Medulla oblongata (tissue), 1 donor: ENCODE measurements at regions not wholly inside any gene's neighbourhood (a gene's known extent, or its start where the extent isn't known, plus 50 kb on each side); places are given as distances from the start of the nearest gene placed in this dataset.
"Not testable (repeated sequence)": the region's sequence is repeated elsewhere in the genome, so short reads cannot be mapped to it uniquely, and the experiment has no call there.

ENCODE experiments used
- DNase-seq: peaks from one replicate; pipeline ENCODE4 v3.0.0-alpha.2; 2015; ENCODE audit errors: extremely low spot score

DNA sequence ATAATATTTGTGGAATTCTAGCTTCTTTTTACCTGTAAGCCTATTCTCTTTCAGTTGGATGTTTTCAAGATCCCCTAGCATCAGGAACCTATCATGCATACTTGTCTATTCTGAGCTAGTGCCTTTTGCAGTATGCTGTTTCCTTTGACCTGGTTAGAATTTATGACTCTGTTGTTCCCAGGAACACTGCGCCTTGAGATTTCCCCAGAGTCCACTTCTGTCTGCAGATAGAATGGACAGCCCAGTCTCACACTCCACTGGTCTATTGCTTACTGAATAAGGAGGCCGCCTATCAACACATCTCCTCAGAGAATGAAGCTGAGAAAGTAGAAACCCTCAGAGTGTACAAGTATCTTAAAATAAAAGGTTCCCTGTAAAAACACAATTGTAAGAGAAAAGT, 465.1 kb upstream of the GALNTL6 start:
- DNase-seq, result no peak

DNA sequence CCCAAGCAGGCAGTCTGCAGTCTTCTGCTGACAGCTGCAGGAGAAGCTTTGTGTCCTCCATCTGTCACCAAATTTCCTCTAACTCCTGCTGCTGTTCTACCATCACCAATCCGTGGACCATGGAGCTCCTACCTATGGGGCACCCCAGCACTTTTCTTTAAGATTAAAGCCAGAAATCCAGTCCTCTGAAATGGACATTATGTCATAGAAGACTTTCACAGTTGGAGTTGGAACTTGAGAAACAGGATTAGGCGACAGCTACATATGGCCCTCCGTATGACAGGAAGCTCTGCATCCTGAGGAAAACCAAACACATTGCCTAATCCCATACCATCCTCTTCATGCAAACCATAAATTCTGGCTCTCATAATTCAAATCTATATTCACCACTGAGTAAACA, 470.6 kb upstream of the GALNTL6 start:
- DNase-seq, result no peak

DNA sequence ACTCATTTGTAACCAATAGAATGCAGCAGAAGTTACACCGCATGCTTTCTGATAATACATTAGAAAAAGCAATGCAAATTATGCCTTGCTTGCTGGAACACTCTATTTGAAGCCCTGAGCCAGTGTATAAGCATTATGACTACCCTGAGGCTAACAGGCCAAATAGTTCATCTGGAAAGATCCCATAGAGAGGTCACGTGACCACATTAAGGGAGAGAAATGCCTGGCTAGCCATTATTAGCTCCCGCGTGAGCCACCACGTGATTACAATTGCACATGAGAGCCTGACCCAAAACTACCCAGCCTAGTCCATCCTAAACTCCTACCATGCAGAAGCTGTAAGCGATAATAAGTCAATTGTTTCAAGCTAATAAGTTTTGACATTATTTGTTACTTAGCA, 472.9 kb upstream of the GALNTL6 start:
- DNase-seq, result no peak

DNA sequence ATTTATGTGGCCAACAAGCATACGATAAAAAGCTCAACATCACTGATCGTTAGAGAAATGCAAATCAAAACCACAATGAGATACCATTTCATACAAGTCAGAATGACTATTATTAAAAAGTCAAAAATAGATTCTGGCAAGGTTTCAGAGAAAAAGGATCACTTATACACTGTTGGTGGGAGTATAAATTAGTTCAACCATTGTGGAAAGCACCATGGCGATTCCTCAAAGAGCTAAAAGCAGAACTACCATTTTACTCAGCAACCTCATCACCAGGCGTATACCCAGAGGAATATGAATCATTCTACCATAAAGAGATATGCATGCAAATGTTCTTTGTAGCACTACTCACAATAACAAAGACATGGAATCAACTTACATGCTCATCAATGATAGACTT, 478.7 kb upstream of the GALNTL6 start:
- no peak for DNase-seq

DNA sequence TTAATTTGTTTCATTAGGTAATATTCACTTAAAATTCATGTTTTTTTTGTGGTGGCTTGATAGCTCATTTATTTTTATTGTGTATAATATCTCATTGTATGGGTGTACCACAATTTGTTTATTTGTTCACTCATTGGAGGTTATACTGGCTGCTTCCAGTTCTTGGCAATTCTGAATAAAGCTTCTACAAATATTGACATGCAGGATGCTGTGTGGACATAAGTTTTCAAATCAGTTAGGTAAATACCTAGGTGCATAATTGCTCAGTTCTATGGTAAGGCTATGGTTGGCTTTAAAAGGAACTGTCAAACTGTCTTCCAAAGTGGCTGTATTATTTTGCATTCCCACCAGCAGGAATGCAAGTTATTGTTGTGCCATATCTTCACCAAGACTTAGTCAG, 504.5 kb upstream of the GALNTL6 start:
- no peak for DNase-seq

DNA sequence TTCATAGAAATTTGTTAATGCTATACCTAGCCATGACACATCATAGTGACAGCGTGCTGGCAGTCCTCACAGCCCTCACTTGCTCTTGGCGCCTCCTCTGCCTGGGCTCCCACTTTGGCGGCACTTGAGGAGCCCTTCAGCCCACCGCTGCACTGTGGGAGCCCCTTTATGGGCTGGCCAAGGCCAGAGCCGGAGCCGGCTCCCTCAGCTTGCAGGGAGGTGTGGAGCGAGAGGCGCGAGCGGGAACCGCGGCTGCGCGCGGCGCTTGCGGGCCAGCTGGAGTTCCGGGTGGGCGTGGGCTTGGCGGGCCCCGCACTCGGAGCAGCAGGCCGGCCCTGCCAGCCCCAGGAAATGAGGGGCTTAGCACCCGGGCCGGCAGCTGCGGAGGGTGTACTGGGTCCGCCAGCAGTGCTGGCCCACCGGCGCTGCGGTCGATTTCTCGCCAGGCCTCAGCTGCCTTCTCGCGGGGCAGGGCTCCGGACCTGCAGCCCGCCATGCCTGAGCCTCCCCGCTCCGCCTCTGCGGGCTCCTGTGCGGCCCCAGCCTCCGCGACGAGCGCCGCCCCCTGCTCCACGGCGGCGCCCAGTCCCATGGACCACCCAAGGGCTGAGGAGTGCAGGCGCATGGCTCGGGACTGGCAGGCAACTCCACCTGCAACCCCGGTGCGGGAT, 515.0 kb upstream of the GALNTL6 start:
- not testable (repeated sequence) for DNase-seq

DNA sequence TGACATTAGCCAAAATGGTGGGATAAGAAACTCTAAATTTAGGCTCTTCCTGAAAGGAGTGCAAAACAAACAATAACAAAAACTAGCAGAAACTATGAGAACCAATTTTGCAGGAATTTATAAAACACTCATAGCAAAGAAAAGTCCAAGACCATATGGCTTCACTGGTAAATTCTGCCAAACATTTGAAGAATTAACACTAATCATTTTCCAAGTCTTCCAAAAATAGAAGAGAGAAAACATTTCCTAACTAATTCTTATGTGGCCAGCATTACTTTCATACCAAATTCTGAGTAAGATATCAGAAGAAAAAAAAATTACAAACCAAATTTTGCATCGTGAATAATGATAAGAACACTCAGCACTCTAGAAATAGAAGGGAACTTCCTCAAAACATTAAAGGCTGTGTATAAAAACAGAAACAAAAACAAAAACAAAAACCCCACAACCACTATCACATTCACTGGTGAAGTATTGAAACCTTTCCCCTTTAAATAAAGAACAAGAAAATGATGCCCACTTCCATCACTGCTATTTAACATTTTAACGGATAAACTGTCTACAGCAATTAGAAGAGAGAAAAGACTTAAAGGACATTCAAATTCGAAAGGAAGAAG, 524.3 kb upstream of the GALNTL6 start:
- DNase-seq, result no peak

DNA sequence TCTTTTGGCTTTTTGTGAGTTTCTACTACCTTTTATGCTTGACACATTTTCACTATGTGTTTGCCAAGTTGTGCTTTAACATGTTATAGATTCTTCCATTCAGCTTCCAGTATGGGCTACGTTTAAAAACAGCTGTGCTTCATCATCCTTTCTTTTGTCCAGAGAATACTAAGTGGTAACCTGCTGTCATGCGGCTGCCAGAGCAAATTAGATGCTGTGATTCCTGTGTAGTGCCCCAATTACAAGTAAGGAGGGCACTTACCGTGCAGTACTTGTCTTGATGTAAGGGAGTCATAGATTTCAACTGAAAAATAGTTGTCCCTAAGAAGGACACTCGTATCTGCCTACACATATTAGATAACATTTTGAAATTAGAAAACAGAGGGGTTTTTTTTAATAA, 531.8 kb upstream of the GALNTL6 start:
- no peak for DNase-seq

DNA sequence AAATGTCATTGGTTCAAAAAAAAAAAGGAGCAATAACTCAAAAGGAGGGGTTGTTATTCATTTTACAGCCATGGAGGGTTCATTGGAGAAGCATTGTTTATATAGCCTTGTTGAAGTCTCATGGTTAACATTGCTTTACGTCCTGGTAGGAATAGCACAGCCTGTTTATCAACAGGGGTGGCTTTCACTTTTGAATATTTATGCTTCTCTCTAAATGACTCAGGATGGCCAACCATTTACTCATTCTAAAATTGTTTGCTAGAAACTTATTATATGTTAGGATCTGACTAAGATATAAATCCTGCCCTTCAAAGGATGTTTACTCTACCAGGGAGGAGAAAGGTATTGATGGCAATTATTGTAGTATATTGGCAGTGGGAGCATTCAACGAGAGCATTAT, 534.1 kb upstream of the GALNTL6 start:
- no peak for DNase-seq

DNA sequence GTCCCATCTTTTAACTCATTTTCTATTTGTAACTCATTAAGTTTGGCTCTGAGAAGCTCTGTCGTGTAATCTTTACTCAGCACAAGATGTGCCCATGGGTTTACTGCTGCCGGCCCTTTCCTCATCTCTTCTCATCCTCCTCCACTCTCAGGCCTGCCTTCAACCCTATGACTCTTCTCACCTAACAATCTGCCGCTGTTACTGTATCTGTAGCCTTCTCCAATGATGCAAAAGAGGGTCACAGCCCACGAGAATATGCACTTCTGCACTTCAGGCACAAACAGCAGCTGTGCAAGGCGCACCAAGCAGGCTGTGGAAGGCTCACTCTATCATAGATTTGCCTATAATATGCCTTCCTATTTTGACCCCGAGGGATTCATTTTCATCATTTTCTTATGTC, 546.5 kb upstream of the GALNTL6 start:
- DNase-seq, result no peak

DNA sequence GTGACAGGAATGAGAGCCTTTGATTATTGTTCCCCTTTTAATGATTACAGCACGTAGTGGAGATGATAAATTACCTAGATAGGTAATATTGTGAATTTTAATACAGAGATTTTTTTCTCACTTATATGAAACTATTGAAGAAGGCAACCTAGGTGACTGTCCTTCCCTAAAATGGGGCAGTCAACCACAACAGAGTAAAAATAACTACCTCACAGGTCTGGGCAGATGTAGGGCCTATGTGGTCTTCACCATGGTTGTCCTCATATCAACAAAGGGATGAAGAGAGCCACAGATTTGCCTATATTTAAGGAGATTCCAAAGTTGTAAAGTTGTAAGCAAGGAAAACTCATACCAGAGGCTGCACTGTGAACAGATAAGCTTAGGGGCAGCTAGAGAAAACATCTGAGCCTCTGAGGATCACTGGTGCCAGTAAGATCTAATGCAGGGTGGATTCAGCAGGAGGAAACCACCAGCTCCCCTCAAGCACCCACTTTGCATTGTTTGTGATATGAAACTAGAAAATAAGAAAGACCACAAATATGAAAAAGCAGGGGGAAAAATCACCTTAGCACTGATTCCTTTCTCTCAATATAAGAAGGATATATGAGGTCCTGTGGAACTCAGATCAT, 547.9 kb upstream of the GALNTL6 start:
- no peak for DNase-seq

DNA sequence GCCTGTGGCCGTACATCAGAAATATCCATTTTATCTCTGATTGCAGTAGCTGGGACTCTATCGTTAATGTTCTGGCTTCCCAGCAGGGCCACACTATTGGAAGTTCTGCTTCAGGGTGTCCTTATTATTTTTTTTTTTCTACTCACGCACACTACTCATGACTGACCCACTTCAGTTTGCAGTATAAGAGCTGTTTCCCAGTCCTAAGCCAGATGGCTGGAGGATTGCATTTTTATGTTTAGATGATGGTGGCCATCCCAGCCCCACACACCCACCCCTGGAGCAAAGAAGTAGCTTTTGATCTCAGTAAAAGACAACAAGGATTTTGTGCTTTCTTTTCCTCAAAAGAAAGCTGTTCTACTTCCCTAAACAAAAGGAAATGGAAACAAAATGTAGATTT, 557.0 kb upstream of the GALNTL6 start:
- DNase-seq, result no peak

DNA sequence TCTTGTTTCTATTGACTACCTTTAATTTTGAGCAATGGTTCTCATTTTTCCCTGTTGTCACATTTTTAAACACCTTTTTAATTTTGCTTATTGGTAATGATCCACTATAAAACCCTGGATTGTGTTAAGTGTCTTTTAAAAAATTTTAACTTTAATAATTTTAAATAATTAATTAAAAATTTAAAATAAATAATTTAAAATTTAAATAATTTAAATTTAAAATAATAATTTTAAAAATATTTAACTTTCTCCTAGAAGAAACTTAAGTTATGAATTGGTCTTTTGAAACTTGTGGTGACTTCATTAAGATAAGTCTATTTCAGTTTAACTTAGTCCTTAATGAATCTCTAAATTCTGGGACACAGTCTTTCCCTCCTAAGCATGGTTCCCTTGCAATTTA, 566.3 kb upstream of the GALNTL6 start:
- no peak for DNase-seq

DNA sequence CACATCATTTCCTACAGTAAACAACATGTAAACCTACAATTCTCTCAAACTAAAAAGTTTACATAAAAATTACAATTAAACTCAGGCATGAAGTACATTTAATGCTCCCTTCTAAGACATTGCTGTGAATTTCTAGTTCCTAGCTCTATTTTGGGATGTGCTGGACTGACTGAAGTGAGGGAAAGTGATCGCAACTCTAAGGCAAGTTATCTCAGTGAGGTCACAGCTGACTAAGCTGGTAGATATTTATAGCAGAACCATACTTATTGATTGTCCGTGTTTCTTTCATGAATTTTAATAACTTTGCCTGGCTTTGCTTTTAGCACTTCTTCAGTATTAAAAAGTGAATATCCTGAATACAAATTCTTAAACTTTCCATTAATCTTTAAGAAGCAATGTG, 570.4 kb upstream of the GALNTL6 start:
- DNase-seq, result no peak

DNA sequence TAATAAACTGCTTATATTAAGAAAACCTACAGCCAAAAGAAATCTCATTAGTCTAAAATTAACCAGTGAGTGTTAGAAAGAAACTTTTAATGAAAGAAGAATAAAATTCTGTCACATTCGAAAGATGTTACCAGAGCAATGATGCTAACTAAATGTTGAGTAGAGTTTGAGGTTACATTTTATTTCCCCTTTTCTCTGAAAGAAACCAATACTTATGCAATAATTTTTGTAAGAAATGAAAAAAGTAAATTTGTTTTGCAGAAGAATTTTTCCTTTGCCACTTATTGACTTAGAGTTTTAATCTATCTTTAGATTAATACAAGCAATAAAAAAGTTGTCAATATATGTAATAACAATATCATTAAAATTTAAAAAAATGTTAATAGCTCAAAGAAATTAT, 574.0 kb upstream of the GALNTL6 start:
- DNase-seq, result no peak

DNA sequence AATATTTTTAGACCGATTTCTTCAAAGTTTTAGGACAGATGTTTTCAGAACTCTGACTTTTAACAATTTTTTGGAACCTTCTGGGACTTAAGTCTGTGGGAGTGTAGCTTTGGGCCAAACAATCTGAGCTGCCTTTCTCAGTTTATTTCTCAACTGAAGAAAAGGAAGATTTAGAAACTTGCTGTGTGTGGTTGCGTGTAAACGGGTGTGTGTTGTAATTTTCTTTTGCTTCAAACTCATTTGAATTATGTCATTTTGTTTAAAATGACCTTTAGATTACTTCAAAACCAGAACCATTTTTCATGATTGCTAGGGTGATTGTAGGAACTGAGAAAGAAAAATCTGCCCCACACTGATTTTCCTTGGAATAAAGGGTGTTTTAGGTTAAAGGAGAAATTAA, 577.7 kb upstream of the GALNTL6 start:
- DNase-seq, result no peak

DNA sequence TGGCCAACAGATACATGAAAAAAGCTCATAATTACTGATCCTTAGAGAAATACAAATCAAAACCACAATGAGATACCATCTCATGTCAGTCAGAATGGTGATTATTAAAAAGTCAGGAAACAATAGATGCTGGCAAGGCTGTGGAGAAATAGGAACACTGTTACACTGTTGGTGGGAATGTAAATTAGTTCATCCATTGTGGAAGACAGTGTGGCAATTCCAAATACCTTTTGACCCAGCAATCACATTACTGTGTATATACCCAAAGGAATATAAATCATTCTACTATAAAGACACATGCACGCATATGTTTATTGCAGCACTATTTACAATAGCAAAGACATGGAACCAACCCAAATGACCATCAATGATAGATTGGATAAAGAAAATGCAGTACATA, 583.9 kb upstream of the GALNTL6 start:
- not testable (repeated sequence) for DNase-seq

DNA sequence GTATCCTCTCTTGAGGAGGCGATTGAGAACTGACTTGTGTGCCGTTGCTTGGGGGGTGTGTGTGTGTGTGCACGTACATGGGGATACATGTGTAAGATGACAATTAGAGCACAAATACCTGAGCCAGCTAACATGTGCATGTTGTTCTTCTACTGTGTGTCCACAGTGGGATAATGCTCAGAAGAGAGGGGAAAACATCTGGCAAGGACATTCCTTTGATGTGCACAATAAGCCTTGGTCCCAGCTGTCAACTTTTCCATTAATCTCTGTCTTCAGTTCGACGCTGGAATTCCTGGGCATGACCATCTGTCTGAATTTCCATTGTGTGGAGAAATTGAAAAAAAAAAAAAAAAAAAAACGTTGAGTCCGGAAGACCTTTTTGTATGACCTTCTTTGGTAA, 592.0 kb upstream of the GALNTL6 start:
- no peak for DNase-seq

DNA sequence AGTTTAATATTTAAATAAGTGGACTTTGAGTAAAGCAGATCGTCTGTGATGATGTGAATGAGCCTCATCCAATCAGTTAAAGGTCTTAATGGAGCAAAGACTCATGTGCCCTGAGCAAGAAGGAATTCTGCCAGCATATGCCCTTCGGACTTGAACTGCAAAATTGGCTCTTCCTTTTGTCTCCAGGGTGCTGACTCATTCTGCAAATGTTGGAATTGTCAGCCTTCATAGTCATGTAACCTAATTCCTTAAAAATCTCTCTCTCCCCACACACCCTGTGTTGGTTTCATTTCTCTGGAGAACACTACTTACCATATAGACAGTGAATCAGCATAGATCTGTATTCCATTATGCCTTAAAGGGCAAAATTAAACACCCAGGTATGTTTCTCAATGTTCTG, 609.8 kb upstream of the GALNTL6 start:
- no peak for DNase-seq

DNA sequence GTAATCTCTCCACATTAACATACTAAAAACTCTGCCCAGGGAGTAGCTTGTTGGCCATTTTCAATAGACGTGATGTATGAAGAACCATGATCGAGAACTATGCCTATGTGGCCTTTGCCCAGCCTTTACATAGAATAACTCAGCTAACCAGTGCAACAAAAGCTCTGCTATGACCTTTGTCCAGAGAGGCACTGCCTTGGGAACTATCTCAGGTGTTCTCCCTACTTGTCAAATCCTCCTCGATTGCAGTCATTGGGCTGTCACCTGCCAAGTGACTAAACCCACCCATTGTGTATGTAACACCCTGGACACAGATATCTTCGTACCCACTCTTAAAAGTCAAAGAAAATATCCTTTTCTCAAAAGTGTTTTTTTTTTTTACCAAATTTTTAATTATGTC, 610.3 kb upstream of the GALNTL6 start:
- no peak for DNase-seq

DNA sequence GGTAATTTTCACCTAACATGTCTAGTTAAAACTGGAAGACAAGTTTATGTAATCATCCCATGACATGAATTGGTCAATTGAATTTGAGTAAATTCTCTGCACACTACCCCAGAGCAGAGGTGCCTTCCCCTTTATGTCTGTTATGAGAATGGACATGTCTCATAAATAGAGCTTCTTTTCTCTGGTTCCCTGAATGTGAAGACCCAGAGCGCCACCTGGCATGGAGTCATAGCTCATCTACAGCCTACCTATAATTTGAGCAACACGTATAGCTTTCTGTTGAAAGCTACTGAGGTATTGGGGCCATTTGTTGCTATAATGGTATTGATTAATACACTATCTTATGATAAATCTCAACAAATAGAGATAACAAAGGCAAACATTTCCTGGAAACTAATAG, 626.5 kb upstream of the GALNTL6 start:
- DNase-seq, result no peak

DNA sequence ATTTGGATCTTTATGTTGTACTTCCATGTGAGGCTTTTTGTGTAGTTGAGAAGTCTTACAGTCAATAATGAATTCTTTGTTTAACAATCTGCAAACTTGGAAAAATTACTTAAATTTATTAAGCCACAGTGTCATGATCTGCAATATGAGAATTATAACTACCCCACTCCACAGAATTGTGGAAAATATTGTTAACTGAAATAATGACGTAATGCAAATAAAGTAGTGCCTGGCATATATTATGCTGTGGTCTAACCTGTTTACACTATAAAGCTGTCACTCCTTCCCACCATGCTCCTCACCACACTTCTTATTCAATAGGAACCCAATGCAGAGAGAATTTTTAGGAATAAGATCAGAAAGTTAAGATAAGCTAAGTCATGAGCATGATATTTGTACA, 632.1 kb upstream of the GALNTL6 start:
- no peak for DNase-seq

DNA sequence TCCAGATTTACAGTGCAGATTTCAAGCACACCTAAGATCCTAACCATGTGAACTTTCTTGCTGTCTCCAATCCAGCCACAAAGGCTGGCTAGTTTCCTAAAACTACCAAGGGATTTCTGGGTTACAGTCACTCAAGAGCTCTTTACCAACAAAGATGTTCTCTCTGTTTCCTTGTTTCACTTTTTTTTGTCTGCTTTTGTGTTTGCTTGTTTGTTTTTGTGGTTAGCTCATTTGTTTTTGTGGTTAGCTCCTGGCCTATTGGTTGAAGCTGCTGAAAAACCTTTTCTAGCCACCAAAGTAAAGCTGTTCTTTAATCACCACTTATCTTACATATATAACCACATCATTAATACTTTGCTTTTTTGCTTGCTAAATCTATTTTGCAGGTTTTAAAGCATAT, 642.5 kb upstream of the GALNTL6 start:
- DNase-seq, result no peak

DNA sequence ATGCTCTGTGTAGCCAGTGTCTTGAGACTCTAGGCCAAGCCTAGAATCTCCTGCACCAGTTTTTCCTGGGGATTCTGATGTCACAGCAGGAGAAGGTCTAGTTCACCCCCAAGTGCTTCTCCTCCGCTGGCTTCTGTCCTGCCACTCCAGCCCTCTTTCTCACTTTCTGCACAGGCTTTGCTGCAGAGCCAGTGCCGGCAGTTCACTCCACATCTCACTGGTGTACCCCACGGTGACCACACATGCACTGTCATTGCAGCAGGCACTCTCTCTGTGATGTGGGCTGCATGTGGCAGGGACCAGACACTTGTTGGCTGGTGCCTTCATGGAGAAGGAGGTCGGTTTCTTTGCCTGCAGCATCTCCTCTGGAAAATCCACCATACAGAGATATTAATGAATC, 643.8 kb upstream of the GALNTL6 start:
- no peak for DNase-seq
